ENCODE measurements at regions not wholly inside any gene's neighbourhood (a gene's known extent, or its start where the extent isn't known, plus 50 kb on each side); places are given as distances from the start of the nearest gene placed in this dataset.

DNA sequence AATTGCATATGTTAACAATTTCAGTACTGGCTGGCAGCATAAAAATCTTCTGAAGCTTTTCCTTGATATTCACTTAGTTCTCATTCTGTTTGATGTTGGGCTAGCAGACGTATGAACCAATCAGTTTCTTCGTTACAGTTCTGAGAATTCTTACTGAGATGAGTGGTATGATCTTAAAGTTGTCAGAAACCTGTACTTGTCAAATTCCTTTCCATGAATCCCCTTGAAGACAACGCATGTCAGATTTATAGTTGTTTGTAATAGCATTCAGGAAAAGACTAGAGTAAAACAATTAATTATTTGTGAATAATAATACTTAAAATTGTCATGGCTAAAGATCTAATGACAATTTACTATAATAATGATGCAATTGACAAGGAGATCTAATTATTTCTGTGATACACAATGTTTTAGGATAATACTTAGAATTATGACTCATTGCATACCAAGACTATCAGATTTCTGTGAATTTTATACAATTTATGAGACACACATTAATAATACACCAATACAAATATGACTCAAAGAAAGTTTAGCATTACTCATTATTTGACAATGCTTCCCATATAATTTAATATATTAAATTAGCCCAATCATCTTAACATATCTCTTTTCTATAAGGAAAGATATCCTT is 447.2 kb downstream of the RFC3 start:
- TF ChIP-seq POLR2A (IDR thresholded peaks at IDR 0.05; ENCODE audit: low read depth, low read length) (no peak), FOS (IDR thresholded peaks at IDR 0.05; ENCODE audit: low read depth, low read length) (no peak), MAZ (IDR thresholded peaks at IDR 0.05; ENCODE audit: borderline replicate concordance, low read depth, low read length) (no peak), RAD21 (IDR thresholded peaks at IDR 0.05; ENCODE audit: low read length) (no peak), CHD1 (IDR thresholded peaks at IDR 0.05; ENCODE audit: low read depth, low read length) (no peak), SMC3 (IDR thresholded peaks at IDR 0.05; ENCODE audit: low read depth, low read length) (no peak), MXI1 (IDR thresholded peaks at IDR 0.05; ENCODE audit: borderline replicate concordance, low read depth, low read length) (no peak)
- TF ChIP-seq, protein P1, sequence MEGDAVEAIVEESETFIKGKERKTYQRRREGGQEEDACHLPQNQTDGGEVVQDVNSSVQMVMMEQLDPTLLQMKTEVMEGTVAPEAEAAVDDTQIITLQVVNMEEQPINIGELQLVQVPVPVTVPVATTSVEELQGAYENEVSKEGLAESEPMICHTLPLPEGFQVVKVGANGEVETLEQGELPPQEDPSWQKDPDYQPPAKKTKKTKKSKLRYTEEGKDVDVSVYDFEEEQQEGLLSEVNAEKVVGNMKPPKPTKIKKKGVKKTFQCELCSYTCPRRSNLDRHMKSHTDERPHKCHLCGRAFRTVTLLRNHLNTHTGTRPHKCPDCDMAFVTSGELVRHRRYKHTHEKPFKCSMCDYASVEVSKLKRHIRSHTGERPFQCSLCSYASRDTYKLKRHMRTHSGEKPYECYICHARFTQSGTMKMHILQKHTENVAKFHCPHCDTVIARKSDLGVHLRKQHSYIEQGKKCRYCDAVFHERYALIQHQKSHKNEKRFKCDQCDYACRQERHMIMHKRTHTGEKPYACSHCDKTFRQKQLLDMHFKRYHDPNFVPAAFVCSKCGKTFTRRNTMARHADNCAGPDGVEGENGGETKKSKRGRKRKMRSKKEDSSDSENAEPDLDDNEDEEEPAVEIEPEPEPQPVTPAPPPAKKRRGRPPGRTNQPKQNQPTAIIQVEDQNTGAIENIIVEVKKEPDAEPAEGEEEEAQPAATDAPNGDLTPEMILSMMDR (conservative IDR thresholded peaks at IDR 0.05; ENCODE audit: low read depth, low read length), result no peak

Data from IMR-90 (cell line).